SU-DHL-6 (cell line): ENCODE measurements at regions not wholly inside any gene's neighbourhood (a gene's known extent, or its start where the extent isn't known, plus 50 kb on each side); places are given as distances from the start of the nearest gene placed in this dataset.

ENCODE experiments used
- H2AFZ ChIP-seq: fragments of 200-600 bp; sonication (generic); 2 replicates; pipeline ENCODE4 v1.6.1; 2014; ENCODE audit warnings: low read depth, mild to moderate bottlenecking, moderate library complexity, mixed read lengths, antibody characterized with exemption, low read length; ENCODE audit not compliant: severe bottlenecking
- H3F3A ChIP-seq: fragments of 200-600 bp; shearing (Covaris generic); 2 replicates; pipeline ENCODE4 v1.6.0; 2016; ENCODE audit warnings: antibody characterized with exemption, mild to moderate bottlenecking; ENCODE audit not compliant: insufficient read depth
- H3K27ac ChIP-seq: fragments of 200-600 bp; sonication (generic); 2 replicates; pipeline ENCODE4 v1.5.1; 2016; ENCODE audit warnings: low read depth, mild to moderate bottlenecking, low read length, moderate library complexity, mixed read lengths
- H3K27me3 ChIP-seq: fragments of 200-600 bp; sonication (generic), shearing (Covaris generic); 2 replicates; pipeline ENCODE4 v1.6.0; 2014; ENCODE audit warnings: mild to moderate bottlenecking, low read length
- H3K36me3 ChIP-seq: fragments of 200-600 bp; sonication (generic); 2 replicates; pipeline ENCODE4 v1.6.1; 2014; ENCODE audit warnings: mild to moderate bottlenecking, low read length, mixed read lengths
- H3K4me2 ChIP-seq: fragments of 300-600, 200-600 bp; shearing (Covaris generic), sonication (generic); 2 replicates; pipeline ENCODE4 v1.6.0; 2014; ENCODE audit warnings: low read length, low read depth, mild to moderate bottlenecking; ENCODE audit not compliant: poor library complexity, severe bottlenecking
- H3K4me3 ChIP-seq: fragments of 200-600 bp; sonication (generic); 2 replicates; pipeline ENCODE4 v1.5.1; 2014; ENCODE audit warnings: antibody characterized with exemption, low read length, mild to moderate bottlenecking, mixed read lengths; ENCODE audit not compliant: insufficient read depth, poor library complexity, severe bottlenecking
- H3K79me2 ChIP-seq: fragments of 200-600 bp; sonication (generic); 2 replicates; pipeline ENCODE4 v1.6.1; 2014; ENCODE audit warnings: mild to moderate bottlenecking, low read length, moderate library complexity; ENCODE audit not compliant: insufficient read depth
- H3K9ac ChIP-seq: fragments of 200-600 bp; sonication (generic); 2 replicates; pipeline ENCODE4 v1.7.0; 2014; ENCODE audit warnings: mild to moderate bottlenecking, low read length
- H3K9me2 ChIP-seq: fragments of 200-600 bp; sonication (generic); replicated peaks from 2 replicates; pipeline ENCODE4 v1.6.1; 2014; ENCODE audit warnings: low read length; ENCODE audit not compliant: insufficient read depth
- H3K9me3 ChIP-seq: fragments of 200-600 bp; sonication (generic); 2 replicates; pipeline ENCODE4 v1.6.1; 2014; ENCODE audit warnings: low read length, mixed read lengths; ENCODE audit not compliant: insufficient read depth
- H4K20me1 ChIP-seq: fragments of 200-600 bp; sonication (generic); 2 replicates; pipeline ENCODE4 v1.6.1; 2014; ENCODE audit warnings: low read depth, mild to moderate bottlenecking, antibody characterized with exemption, low read length, moderate library complexity, mixed read lengths
- CTCF ChIP-seq: fragments of 200-600 bp; sonication (generic); IDR thresholded peaks from one replicate; pipeline ENCODE4 v1.5.1; 2017; ENCODE audit warnings: antibody characterized with exemption, mild to moderate bottlenecking, low read length, moderate library complexity; ENCODE audit not compliant: insufficient read depth, poor library complexity, severe bottlenecking
- EZH2phosphoT487 ChIP-seq: fragments of 200-600 bp; sonication (generic), shearing (Covaris generic); conservative IDR thresholded peaks from 2 replicates; pipeline ENCODE4 v1.6.1; 2018; ENCODE audit warnings: mild to moderate bottlenecking, antibody characterized with exemption, low read length, moderate library complexity, mixed read lengths

GRCh38 chr2:195016841-195017240, 640.2 kb upstream of the SLC39A10 start:
- no peaks in the 10 kb centered on the region for H3F3A ChIP-seq
- H3K27ac ChIP-seq = no peak overlapping the region
- no peak overlapping the region for H2AFZ ChIP-seq
- H3K9me2 ChIP-seq = no peaks in the 10 kb centered on the region
- H3K36me3 ChIP-seq = no peaks in the 10 kb centered on the region
- no peak overlapping the region for H3K9ac ChIP-seq
- no peaks in the 10 kb centered on the region for H3K79me2 ChIP-seq
- no peaks in the 10 kb centered on the region for H4K20me1 ChIP-seq
- H3K9me3 ChIP-seq = no peaks in the 10 kb centered on the region
- TF ChIP-seq CTCF (no peak), EZH2phosphoT487 (no peak)
- no peak overlapping the region for H3K4me2 ChIP-seq
- no peak overlapping the region for H3K4me3 ChIP-seq
- no peaks in the 10 kb centered on the region for H3K27me3 ChIP-seq

- no peaks in the 10 kb centered on the region for H3K79me2 ChIP-seq
- H3K9ac ChIP-seq = no peak overlapping the region
- no peak overlapping the region for H3K4me3 ChIP-seq
- TF ChIP-seq CTCF (no peak), EZH2phosphoT487 (no peak)
- no peaks in the 10 kb centered on the region for H4K20me1 ChIP-seq
- H2AFZ ChIP-seq = no peak overlapping the region
- H3K9me3 ChIP-seq = no peaks in the 10 kb centered on the region
- no peaks in the 10 kb centered on the region for H3K27me3 ChIP-seq
- H3K36me3 ChIP-seq = no peaks in the 10 kb centered on the region
- H3K27ac ChIP-seq = no peak overlapping the region
- no peaks in the 10 kb centered on the region for H3K9me2 ChIP-seq
- no peaks in the 10 kb centered on the region for H3F3A ChIP-seq
- no peak overlapping the region for H3K4me2 ChIP-seq
Measured at GRCh38 chr2:195009202-195009601, 647.8 kb upstream of the SLC39A10 start.

GRCh38 chr2:195006856-195007255, 650.2 kb upstream of the SLC39A10 start:
- Histone ChIP-seq H3K9me3 (no peaks in the 10 kb centered on the region), H3K27me3 (no peaks in the 10 kb centered on the region), H3F3A (no peaks in the 10 kb centered on the region), H3K27ac (no peak overlapping the region), H3K79me2 (no peaks in the 10 kb centered on the region), H2AFZ (no peak overlapping the region), H3K9me2 (no peaks in the 10 kb centered on the region), H3K4me3 (no peak overlapping the region), H3K9ac (no peak overlapping the region), H3K4me2 (no peak overlapping the region), H3K36me3 (no peaks in the 10 kb centered on the region), H4K20me1 (no peaks in the 10 kb centered on the region)
- TF ChIP-seq CTCF (no peak), EZH2phosphoT487 (no peak)
